ENCODE measurements at regions not wholly inside any gene's neighbourhood (a gene's known extent, or its start where the extent isn't known, plus 50 kb on each side); places are given as distances from the start of the nearest gene placed in this dataset.

DNA sequence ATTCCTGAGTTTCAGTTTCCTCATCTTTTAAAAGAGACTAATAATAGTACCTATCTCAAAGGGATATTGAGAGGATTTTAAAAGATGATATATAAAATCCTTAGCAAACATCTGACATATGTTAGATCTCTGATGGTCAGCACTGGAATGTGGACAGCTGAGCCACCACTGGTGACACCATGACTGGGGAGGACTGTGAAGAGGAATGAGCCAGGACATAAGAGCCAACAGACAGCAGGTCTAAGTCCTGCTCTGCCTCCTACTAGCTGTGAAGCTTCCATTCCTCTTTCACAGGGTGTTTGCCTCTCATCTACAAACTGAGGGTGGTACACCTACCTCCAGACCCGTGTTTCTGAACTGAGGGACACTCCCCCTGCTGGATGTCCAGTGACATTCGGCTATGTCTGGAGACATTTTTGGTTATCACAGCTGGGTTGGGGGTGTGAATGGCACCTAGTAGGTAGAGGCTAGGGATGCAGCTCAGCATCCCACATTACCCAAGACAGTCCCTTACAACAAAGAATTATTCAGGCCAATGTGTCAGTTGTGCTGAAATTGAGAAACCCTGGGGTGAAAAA lies 109.1 kb upstream of the OLIG2 start:
- H3K79me2 ChIP-seq (ENCODE audit: insufficient read depth, low read length): no peaks in the 10 kb centered on the region
- Mint-ChIP-seq H3K9me3 (ENCODE audit: unreplicated experiment) (peaks cover 5% of the 10 kb centered on the region), H3K4me1 (ENCODE audit: low read depth, unreplicated experiment) (no peaks in the 10 kb centered on the region), H3K36me3 (ENCODE audit: low read depth, unreplicated experiment) (no peaks in the 10 kb centered on the region), H3K27me3 (ENCODE audit: low read depth, unreplicated experiment) (peaks cover under 1% of the 10 kb centered on the region), H3K27ac (ENCODE audit: unreplicated experiment) (no peak overlapping the region), H3K4me3 (ENCODE audit: unreplicated experiment) (no peak overlapping the region)
- no peak overlapping the region for H3K4me2 ChIP-seq (ENCODE audit: low read length)
- no peak for DNase-seq (ENCODE audit: low read depth)
- H4K20me1 ChIP-seq (ENCODE audit: insufficient read depth, low read length): no peaks in the 10 kb centered on the region
- H3K4me1 ChIP-seq (ENCODE audit: insufficient read depth, low read length): peaks cover 2% of the 10 kb centered on the region
- H3K9ac ChIP-seq (ENCODE audit: low read length): no peak overlapping the region
- H3K9me3 ChIP-seq (ENCODE audit: insufficient read depth, low read depth, low read length): peaks cover 2% of the 10 kb centered on the region
- no peaks in the 10 kb centered on the region for H3K36me3 ChIP-seq (ENCODE audit: insufficient read depth, low read length)
- H3K27ac ChIP-seq (ENCODE audit: low read depth, low read length): no peak overlapping the region
- H3K27me3 ChIP-seq (ENCODE audit: insufficient read depth, low read length): no peaks in the 10 kb centered on the region
- TF ChIP-seq, protein P1, sequence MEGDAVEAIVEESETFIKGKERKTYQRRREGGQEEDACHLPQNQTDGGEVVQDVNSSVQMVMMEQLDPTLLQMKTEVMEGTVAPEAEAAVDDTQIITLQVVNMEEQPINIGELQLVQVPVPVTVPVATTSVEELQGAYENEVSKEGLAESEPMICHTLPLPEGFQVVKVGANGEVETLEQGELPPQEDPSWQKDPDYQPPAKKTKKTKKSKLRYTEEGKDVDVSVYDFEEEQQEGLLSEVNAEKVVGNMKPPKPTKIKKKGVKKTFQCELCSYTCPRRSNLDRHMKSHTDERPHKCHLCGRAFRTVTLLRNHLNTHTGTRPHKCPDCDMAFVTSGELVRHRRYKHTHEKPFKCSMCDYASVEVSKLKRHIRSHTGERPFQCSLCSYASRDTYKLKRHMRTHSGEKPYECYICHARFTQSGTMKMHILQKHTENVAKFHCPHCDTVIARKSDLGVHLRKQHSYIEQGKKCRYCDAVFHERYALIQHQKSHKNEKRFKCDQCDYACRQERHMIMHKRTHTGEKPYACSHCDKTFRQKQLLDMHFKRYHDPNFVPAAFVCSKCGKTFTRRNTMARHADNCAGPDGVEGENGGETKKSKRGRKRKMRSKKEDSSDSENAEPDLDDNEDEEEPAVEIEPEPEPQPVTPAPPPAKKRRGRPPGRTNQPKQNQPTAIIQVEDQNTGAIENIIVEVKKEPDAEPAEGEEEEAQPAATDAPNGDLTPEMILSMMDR (IDR thresholded peaks at IDR 0.05; ENCODE audit: insufficient read depth, low read depth, low read length): no peak
- TF ChIP-seq EZH2 (IDR thresholded peaks at IDR 0.05; ENCODE audit: insufficient read depth, low read length): no peak
- H3K4me3 ChIP-seq (ENCODE audit: insufficient read depth, low read depth, low read length): no peak overlapping the region
- no peak for FAIRE-seq
- no peak overlapping the region for H2AFZ ChIP-seq (ENCODE audit: low read depth, low read length)

DNA sequence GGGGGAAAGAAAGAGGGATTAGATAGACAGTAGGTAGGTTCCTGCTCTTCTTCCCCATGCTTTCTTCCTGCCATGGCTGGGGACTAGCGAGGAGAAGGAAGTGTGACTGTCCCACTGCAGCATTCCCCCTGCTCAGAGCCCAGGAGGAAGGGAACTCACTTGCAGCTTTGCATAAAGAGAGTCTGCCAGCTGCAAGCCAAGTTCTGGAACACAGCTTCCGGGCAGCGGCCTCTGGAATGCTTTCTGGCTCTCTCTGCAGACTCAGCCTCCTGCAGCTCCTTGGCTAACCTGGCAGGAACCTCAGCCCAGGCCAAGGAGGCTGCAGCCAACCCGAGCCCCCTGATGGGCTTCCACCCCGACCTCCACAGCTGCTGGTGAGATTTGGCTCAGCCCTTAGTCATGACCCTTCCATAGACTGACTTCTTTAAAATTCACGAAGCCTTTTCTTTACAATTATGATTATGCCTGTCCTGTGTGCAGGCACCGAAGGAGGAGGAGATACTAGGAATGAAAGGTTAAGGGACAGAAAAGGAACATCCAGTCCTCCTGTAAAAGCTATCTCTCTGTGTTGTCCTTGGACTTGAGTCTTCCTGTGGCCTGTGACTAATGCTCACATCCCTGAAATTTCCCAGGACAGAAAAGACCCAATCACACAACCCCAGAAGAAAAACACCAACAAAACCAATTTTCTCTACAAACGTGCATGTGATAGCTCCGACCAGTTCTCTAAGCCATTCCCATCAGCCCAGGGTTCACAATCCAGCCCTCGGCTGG lies 108.2 kb upstream of the OLIG2 start:
- peaks cover 5% of the 10 kb centered on the region for H3K9me3 Mint-ChIP-seq (ENCODE audit: unreplicated experiment)
- H3K9ac ChIP-seq (ENCODE audit: low read length): no peak overlapping the region
- H3K4me1 Mint-ChIP-seq (ENCODE audit: low read depth, unreplicated experiment): no peaks in the 10 kb centered on the region
- H3K4me1 ChIP-seq (ENCODE audit: insufficient read depth, low read length): peaks cover 2% of the 10 kb centered on the region
- no peak overlapping the region for H3K27ac ChIP-seq (ENCODE audit: low read depth, low read length)
- H3K27me3 Mint-ChIP-seq (ENCODE audit: low read depth, unreplicated experiment): peaks cover 2% of the 10 kb centered on the region
- H3K27ac Mint-ChIP-seq (ENCODE audit: unreplicated experiment): no peak overlapping the region
- H4K20me1 ChIP-seq (ENCODE audit: insufficient read depth, low read length): no peaks in the 10 kb centered on the region
- H3K27me3 ChIP-seq (ENCODE audit: insufficient read depth, low read length): no peaks in the 10 kb centered on the region
- no peaks in the 10 kb centered on the region for H3K36me3 ChIP-seq (ENCODE audit: insufficient read depth, low read length)
- H3K36me3 Mint-ChIP-seq (ENCODE audit: low read depth, unreplicated experiment): no peaks in the 10 kb centered on the region
- DNase-seq (ENCODE audit: low read depth) (no peak), FAIRE-seq (no peak)
- no peaks in the 10 kb centered on the region for H3K79me2 ChIP-seq (ENCODE audit: insufficient read depth, low read length)
- H3K9me3 ChIP-seq (ENCODE audit: insufficient read depth, low read depth, low read length): peaks cover 2% of the 10 kb centered on the region
- H3K4me3 ChIP-seq (ENCODE audit: insufficient read depth, low read depth, low read length): no peak overlapping the region
- H3K4me2 ChIP-seq (ENCODE audit: low read length): peak overlapping the region; percentile 19
- no peak overlapping the region for H3K4me3 Mint-ChIP-seq (ENCODE audit: unreplicated experiment)
- TF ChIP-seq EZH2 (IDR thresholded peaks at IDR 0.05; ENCODE audit: insufficient read depth, low read length): no peak
- TF ChIP-seq, protein P1 (IDR thresholded peaks at IDR 0.05; ENCODE audit: insufficient read depth, low read depth, low read length): no peak
- no peak overlapping the region for H2AFZ ChIP-seq (ENCODE audit: low read depth, low read length)
